Activated CD8-positive, alpha-beta memory T cell treated with anti-CD3 and anti-CD28 coated beads for 24 hours (primary cell): ENCODE measurements at regions not wholly inside any gene's neighbourhood (a gene's known extent, or its start where the extent isn't known, plus 50 kb on each side); places are given as distances from the start of the nearest gene placed in this dataset.
"Not testable (repeated sequence)": the region's sequence is repeated elsewhere in the genome, so short reads cannot be mapped to it uniquely, and the experiment has no call there.

Experiments used
- DNase-seq: peaks from one replicate; pipeline ENCODE4 v3.0.0-alpha.2; 2020

DNA sequence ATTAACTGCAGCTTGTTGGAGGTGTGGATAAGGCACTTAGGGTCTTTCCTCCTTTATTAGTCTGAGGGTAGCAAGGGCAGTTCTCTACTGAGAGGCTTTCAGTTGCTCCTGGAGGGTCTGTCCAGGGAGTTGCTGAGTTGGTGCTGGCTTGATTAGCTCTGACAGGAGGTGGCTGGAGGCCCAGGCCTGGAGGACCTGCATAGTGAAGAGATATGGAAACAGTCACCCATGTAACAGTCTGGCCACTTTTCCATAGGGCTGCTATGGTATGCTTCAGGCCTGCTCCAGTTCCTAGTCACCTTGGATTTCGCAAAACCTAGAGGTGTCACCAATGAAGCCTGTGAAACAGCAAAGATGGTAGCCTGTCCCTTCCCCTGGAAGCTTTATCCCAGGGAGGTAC lies 143.3 kb upstream of the SLC38A2 start:
- DNase-seq, result no peak

DNA sequence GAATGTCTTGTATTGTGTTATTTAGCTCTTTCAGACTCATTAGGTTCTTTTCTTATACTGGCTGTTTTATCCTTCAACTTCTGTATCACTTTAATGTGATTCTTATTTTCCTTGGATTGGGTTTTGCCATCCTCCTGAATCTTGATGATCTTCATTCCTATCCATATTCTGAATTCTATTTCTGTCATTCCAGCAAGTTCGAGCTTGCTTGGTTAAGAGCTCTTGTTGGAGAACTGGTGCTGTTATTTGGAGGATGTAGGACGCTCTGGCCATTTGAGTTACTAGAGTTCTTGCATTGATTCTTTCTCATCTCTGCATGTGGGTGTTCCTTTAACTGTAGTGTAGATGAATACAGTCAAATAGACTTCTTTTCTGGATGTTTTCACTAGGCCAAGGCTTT lies 142.3 kb upstream of the SLC38A2 start:
- no peak for DNase-seq

DNA sequence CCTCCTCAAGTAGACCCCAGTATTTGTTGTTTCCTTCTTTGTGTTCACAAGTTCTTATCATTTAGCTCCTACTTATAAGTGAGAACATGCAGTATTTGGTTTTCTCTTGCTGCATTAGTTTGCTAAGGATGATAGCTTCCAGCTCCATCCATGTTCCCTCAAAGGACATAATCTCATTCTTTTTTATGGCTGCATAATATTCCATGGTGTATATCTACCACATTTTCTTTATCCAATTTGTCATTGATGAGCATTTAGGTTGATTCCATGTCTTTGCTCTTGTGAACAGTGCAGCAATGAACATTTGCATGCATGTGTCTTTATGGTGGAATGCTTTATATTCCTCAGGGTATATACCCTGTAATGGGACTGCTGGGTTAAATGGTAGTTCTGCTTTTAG lies 137.7 kb upstream of the SLC38A2 start:
- DNase-seq, result not testable (repeated sequence)

DNA sequence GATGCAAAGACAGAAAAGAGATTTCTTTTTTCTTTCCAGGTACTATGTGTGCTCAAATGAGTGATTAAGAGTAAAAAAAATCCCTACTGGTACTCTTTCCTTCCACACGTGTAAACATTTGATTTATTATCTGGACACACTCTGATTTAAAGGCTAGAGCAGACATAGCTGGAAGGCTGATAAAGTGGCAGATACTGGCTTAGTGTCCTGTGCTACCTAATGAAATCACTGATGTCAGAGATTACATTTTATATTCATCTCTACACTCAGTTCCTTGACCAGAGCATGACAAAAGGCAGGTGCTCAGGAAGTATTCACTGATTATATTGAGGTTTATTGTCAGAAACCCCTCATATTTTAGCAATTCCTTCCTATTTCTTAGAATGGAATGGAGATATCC lies 136.6 kb upstream of the SLC38A2 start:
- DNase-seq, result no peak

DNA sequence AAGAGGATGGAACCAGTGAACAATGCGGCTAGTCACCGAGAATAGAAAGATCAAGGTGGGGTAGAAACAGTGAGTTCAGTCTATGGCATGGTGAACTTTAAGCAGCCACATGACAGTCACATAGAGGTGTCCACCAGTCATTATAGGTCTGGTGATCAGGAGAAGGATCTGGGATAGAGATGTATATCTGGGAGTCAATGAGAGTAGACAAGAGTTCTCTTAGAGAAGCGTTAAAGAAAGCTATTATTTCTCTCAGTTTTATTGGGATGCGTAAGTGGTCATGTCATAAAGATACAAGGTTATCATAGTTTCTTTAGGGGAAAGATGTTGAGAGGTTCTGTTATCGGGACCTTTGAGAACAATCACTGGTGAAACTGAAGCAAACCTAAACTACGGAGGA lies 136.1 kb upstream of the SLC38A2 start:
- no peak for DNase-seq

DNA sequence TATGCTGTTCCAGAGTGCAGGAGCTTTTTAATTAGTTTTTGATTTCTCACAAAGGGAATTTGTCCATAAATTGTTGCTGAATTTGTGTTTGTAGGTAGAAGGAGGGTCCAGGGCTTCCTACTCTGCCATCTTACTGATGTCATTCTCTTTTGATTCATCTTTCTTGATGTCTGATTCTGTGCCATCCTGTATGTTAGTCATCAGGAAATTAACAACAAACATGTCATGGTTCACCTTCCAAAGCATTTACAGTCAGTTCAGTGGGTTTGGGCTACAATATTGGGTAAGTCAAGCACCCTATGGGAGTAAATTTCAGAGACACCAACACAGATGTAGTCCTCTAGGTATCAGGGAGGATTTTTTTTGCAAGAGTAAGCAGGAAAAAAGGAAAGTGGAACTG lies 135.2 kb upstream of the SLC38A2 start:
- no peak for DNase-seq

DNA sequence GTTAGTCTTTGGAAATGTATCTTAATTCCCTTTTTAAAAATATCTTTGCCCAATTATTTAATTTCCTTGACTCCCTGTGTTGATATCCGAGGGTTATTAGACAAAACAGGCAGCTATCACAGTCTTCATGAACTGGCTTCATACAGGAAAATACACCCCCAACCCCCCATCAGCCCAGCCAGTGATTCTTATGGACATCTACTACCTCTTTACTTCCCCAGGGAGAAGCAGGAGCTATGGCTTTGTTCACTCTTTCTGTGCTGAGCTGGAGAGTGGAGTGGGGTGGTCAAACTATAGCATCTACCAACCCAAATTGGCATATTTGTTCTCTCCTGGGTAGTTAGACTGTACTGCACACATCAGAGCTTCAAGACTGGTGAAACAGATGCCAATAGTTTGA lies 134.4 kb upstream of the SLC38A2 start:
- DNase-seq, result no peak

DNA sequence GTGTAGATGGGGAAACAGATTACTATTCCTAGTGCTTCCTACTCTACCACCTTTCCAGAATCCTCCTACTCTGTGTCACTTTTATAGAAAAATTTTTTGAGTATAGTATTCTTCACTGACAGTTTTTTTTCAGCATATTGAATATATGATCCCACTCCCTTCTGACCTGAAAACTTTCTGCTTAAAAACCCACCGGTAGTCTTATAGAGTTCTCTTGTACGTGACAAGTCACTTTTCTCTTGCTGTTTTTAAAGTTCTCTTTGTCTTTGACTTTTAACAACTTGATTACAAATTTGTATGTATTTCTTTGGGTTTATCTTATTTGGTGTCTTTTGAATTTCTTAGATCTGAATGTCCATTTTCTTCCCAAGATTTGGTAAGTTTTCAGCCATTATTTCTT lies 133.6 kb upstream of the SLC38A2 start:
- no peak for DNase-seq

DNA sequence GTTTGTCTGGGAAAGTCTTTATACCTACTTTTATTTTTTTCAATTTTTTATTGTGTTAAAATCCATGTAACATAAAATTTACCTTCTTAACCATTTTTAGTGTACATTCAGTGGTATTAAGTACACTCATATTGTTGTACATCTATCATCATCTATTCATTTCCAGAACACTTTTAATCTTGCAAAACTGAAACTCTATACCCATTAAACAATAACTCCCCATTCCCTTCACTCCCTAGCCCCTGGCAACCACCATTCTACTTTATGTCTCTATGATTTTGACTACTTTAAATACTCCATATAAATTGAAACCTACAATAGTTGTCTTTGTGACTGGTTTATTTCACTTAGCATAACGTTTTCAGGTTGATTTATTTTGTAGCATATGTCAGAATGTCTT lies 131.9 kb upstream of the SLC38A2 start:
- no peak for DNase-seq

DNA sequence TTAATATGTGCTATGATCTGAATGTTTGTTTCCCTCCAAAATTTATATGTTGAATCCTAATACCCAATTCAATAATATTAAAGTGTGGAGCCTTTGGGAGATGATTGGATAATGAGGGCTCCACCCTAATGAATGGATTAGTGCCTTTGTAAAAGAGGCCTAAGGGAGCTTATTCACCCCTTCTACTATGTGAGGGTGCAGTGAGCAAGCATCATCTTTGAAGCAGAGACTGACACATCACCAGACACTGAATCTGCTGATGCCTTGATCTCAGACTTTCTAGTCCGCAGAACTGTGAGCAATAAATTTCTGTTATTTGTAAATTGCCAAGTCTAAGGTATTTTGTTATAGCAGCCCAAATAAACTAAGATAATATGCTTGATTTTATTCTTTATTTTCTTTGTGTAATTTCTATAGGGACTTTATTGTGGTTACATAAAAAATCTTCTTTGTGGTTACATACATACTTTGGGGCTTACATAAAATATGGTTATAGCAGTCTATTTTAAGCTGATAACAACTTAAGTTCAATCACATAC lies 131.1 kb upstream of the SLC38A2 start:
- no peak for DNase-seq

DNA sequence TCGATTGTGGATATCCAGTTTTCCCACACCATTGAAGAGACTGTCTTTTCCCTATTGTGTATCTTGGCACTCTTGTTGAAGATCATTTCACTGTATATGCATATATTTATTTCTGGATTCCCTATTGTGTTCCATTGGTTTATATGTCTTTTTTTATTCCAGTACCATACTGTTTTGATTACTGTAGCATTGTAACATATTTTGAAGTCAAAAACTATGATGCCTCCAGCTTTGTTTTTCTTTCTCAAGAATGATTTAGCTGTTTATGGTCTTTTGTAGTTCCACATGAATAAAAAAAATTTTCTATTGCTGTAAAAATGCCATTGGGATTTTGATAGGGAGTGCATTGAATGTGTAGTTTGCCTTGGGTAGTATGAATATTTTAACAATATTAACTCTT lies 128.1 kb upstream of the SLC38A2 start:
- DNase-seq, result no peak

DNA sequence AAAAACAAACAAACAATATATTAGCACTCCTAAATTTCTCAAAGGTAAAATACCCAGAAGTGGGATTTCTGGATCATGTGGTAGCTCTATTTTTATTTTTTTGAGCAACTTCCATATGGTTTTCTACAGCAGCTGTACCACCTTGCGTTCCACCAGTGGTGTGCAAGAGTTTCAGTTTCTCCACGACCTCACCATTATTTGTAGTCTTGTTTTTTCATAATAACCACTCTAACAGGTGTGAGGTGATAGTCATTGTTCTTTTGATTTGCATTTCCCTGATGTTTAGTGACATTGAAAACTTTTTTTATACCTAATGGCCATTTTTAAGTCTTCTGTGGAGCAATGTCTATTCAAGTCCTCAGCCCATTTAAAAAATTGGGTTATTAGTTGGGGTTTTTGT lies 127.3 kb upstream of the SLC38A2 start:
- no peak for DNase-seq

DNA sequence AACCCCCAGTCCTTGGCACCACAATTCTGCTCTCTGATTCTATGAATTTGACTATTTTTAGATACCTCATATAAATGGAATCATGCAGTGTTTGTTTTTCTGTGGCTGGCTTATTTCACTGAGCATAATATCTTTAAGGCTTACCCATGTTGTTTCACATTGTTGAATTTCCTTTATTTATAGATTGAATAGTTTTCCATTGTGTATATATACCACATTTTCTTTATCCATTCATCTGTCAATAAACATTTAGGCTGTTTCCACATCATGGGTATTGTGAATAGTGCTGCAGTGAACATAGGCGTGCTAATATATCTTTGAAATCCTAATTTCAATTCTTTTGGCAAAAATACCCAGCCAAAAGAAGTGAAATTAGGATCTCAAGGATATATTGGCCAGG lies 126.7 kb upstream of the SLC38A2 start:
- no peak for DNase-seq

DNA sequence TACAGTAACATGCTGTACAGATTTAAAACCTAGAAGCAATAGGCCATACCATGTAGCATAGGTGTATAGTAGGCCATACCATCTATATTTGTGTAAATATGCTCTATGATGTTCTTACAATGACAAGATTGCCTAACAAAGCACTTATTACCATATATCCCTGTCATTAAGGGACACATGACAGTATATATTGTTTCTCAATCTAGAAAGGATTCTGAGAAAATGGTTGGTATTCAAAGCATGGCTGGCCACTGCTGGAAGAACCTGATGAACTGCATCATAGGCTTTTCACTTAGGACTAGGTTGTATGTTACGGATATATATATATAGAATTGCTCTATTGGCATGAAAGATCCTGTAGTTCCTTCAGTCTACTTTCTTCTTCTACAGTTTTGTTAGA lies 125.2 kb upstream of the SLC38A2 start:
- no peak for DNase-seq

DNA sequence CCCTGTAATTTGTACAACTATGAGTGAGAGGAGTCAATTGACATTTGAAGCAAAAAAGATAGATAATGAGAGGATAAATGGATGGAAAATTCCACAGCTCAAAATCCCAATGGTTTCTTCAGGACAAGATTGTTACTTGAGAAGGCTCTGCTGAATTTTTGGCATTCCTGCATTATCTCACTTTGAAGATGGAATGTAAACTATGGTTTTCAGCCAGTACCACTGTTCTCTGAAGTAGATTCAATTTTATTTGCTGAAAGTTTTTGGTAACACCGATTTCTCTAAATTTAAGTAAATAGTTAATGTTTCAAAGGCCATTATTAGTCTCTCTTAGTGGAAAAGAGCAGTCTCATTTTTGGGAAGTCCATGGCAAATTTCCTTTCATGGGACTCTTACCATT lies 121.9 kb upstream of the SLC38A2 start:
- DNase-seq, result no peak

DNA sequence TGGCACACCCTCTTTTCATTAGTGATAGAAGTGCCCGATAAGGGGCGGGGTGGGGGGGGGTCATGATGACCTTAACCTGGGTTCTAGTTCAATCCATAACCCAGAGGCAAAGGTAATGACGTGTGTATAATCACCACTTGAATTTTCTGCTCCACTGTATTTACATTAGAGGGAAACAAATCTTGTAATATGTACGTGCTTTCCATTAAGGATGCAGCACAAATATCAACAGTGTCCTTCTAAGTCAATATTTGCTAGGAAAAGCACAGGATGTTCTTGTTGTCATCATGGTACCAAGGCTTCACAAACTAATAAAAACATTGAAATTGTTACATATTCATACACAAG lies 121.2 kb upstream of the SLC38A2 start:
- DNase-seq, result no peak

DNA sequence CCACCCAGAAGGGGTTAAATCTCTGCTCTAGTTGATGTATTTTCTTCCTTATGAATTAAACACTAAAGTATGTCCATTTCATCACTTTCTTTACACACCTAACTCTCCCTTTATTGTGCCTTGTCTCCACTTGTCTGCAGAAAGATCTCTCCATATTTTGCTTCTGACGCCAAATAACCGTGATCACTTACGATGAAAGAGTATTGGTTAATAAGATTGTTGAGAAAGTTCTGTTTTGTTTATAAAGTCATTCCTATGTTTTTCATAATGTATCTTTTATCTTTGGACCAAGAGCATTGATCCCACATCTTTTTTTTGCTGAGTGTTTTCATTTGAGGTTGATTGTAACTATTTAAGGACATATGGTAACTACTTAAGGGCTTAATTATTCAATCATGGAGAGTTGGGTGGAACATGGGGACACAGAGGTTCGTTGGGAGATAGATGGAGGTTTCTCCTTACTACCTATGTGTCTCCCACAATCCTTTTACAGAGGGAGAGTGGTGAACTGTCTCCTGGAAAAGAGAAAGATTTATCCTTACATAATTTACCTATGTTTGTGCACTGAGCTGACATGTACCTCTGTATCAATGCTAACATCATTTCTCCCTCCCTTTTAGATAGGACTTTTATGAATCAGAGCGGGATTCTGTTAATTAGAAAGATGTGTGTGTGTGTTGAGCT lies 120.7 kb upstream of the SLC38A2 start:
- no peak for DNase-seq

DNA sequence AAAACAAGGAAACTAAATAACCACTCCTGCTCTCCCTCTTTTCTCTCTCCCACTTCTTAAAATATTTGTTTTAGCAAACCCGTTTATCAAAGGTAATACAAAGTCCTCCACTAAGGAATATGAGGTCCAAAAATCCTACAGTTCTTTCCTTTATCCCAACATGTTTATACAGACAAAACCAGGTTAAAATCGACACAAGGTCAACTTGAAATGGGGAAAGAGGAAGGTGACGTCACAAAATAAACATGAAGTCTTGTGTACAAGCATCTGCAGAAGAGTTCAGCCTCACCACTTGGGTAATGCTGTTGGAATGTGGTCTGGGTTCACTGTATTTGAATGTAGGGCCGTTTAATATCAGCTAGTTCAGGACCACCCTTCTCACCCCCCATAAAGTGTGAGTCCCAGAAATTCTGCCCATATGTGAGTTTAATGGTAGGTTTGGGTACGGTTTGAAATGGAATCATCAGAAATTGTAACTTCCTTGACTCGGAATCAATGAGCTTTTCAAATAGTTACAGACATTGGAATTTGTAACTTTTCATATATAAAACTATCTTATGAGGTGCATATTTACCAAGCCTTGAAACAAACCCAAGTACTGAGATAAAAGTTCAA lies 120.0 kb upstream of the SLC38A2 start:
- no peak for DNase-seq

DNA sequence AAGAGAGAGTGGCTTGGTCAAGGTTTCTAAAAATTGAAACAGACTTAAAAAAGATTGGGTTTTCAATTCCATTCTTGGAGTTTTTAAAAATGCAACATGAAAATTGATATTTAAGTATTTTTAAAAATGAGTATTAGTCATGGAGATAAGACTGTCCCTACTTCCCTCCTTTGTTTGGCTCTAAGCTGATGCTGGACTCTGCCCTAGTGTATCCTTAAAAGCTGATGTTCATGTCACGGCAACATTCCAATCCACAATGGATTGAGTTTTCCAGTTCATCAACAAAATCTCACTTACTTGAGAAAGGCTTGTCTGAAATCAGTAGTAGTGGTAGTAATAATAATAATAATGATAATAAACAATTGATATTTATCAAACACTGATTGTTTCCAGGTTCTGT lies 119.0 kb upstream of the SLC38A2 start:
- no peak for DNase-seq

DNA sequence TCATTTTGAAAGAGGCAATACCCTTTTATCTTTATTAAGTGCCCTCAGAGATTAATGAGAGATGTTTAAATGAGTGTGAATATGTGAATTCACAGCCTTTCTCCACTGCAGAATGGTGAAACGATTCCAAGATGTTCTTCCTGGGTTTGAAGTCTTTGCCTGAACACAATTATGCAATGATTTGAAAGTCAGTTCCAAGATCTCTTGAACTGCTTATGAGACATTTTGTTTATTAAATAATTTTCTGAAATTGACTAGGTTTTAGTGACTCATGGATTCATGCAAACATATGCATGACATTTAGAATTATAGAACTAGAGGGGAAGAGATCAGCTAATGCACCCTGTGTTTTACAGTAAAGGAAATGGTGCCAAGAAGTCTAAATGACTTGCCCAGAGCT lies 118.1 kb upstream of the SLC38A2 start:
- no peak for DNase-seq

DNA sequence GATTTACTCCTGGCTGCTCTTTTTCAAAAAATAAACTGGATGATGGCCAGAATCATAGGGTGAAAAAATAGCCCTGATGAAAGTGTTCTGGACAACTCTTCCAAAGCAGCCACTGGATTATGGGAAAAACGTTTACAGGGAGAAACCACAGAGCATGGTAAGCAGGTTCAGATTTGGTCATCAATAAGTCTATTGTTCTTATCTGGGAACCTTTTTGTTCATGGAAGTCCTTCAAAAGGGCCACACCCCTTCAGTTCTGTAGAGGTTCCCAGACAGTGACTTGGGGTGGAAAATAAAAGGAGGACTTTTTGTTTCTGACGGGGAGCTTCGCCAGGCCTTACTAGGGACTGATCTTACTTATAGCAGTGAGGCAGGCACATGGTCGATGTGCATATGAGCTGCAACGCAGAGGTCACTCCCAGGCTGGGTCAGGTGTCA lies 117.4 kb upstream of the SLC38A2 start:
- DNase-seq, result no peak

DNA sequence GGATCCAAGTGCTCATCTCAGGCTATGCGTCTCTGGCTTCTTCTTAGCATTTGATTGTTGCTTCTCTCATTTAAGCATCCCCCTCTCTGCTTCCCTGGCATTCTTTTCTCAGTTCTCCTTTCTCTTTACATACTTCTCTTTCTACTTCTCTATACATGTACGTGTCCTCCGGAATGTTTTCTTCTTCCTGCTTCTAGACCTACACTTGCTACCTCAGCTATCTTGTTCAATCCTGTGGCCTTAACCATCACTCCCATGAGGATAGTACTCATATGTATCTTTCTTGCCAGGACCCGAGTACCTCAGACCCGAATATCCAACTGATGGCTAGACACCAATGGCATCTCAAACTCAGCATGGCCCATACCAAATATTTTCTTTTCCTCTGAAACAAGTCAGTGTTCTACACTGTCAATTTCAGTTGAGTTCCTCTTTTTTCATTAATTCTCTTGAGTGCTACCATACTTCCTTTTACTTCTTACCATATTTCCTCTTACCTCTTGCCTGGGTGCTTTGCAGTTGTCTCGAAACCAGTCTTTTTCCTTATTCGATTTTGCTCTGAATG lies 115.1 kb upstream of the SLC38A2 start:
- no peak for DNase-seq

DNA sequence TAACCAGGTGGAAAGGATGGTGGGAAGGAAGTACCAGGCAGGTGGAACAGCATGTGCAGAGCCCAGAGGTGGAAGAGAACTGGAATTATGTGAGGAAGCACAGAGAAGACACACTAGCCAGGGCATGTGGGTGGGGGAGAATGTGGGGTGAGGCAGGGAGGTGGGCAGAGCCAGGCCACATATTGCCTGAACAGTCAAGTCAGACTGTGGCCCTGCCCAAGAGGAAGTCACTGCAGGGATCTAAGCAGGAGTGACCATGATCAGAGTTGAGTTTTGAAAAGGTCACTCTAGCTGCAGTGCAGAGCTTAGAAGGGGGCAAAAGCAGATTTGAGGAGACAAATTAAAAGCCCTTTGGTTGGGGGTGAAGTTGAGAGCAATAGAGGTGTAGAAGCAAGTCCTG lies 114.0 kb upstream of the SLC38A2 start:
- no peak for DNase-seq

DNA sequence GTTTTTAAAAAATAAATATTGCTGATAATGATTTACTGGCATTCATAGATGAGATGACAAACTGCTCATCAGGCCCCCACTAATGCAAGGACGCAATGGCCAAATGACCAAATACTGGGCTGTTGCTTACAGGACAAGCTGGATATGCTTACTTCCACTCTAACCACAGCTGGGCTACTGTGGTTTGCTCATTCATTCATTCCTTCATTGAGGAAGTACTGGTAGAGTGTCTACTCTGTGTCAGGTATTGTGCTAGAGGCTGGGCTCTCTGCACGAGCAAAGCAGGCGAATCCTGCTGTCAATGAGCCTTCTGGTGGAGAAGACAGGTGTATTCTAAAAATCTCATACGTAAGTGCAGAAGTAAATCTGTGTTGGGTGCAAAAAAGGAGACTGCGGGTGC lies 113.3 kb upstream of the SLC38A2 start:
- DNase-seq, result no peak
